IMR-90 (cell line): ENCODE measurements at regions not wholly inside any gene's neighbourhood (a gene's known extent, or its start where the extent isn't known, plus 50 kb on each side); places are given as distances from the start of the nearest gene placed in this dataset.

ENCODE experiments used
- ATAC-seq: fragments of 200-7000 bp; cut with Tn5 transposase; 2 replicates; pipeline ENCODE4 v1.9.1; 2020; ENCODE audit warnings: low read depth, mild to moderate bottlenecking, moderate library complexity
- BruUV-seq: library from RNA; stranded (reverse); fragments of 400-500 nt; replicated peaks from 2 replicates; lab custom pipeline; 2021; lab: Mats Ljungman, UMichigan
- CTCF ChIA-PET: fragments of 300-600 bp; formaldehyde crosslinking; extraction: SDS; loops from one replicate; lab custom pipeline; 2021; ENCODE audit warnings: antibody characterized with exemption; lab: Yijun Ruan, JAX
- POLR2A ChIA-PET: fragments of 300-600 bp; sonication (Branson Sonifier 250); formaldehyde crosslinking; loops from one replicate; lab custom pipeline; 2022; ENCODE audit warnings: antibody characterized with exemption; ENCODE audit not compliant: unreplicated experiment; lab: Charles Lee
- DNase-seq: peaks from one replicate; pipeline ENCODE4 v3.0.0; 2013
- H2AFZ ChIP-seq: replicated peaks from 2 replicates; pipeline ENCODE3; 2013; ENCODE audit warnings: low read length, mild to moderate bottlenecking; ENCODE audit not compliant: poor library complexity
- H2AK5ac ChIP-seq: 2 replicates; pipeline ENCODE4 v1.6.1; 2013; ENCODE audit warnings: low read depth, low read length, inconsistent platforms
- H2AK9ac ChIP-seq: replicated peaks from 2 replicates; pipeline ENCODE3; 2013; ENCODE audit warnings: mild to moderate bottlenecking, low read depth, low read length, moderate library complexity; ENCODE audit not compliant: poor library complexity
- H2BK120ac ChIP-seq: 2 replicates; pipeline ENCODE4 v1.6.1; 2013; ENCODE audit warnings: low read depth, low read length, inconsistent platforms
- H2BK15ac ChIP-seq: 3 replicates; pipeline ENCODE4 v1.6.1; 2013; ENCODE audit warnings: low read depth, low read length, inconsistent platforms
- H2BK20ac ChIP-seq: 2 replicates; pipeline ENCODE4 v1.6.1; 2013; ENCODE audit warnings: low read depth, mild to moderate bottlenecking, inconsistent platforms, low read length, moderate library complexity
- H2BK5ac ChIP-seq: 2 replicates; pipeline ENCODE4 v1.6.1; 2013; ENCODE audit warnings: mild to moderate bottlenecking, low read depth, low read length, inconsistent platforms; ENCODE audit not compliant: poor library complexity, severe bottlenecking
- H3K14ac ChIP-seq: replicated peaks from 2 replicates; pipeline ENCODE4 v1.6.1; 2013; ENCODE audit warnings: low read depth, low read length, inconsistent platforms
- H3K18ac ChIP-seq: 2 replicates; pipeline ENCODE4 v1.6.1; 2013; ENCODE audit warnings: low read depth, low read length, control low read depth
- H3K23ac ChIP-seq: 2 replicates; pipeline ENCODE4 v1.6.1; 2013; ENCODE audit warnings: low read depth, low read length, inconsistent platforms
- H3K27ac ChIP-seq: 2 replicates; pipeline ENCODE4 v1.5.1; 2013; ENCODE audit warnings: mild to moderate bottlenecking, control low read depth, low read length; ENCODE audit not compliant: insufficient read depth
- H3K27me3 ChIP-seq: 2 replicates; pipeline ENCODE4 v1.6.1; 2013; ENCODE audit warnings: low read length; ENCODE audit not compliant: control insufficient read depth, insufficient read depth
- H3K36me3 ChIP-seq: 2 replicates; pipeline ENCODE4 v1.6.1; 2013; ENCODE audit warnings: low read length, mixed read lengths; ENCODE audit not compliant: control insufficient read depth, insufficient read depth
- H3K4ac ChIP-seq: 2 replicates; pipeline ENCODE4 v1.6.1; 2013; ENCODE audit warnings: low read depth, low read length, inconsistent platforms
- H3K4me1 ChIP-seq: 2 replicates; pipeline ENCODE4 v1.6.1; 2013; ENCODE audit warnings: low read length, mixed read lengths; ENCODE audit not compliant: control insufficient read depth, insufficient read depth
- H3K4me2 ChIP-seq: 2 replicates; pipeline ENCODE4 v1.6.1; 2013; ENCODE audit warnings: low read depth, mild to moderate bottlenecking, control low read depth, low read length, moderate library complexity
- H3K4me3 ChIP-seq: 2 replicates; pipeline ENCODE4 v1.5.1; 2013; ENCODE audit warnings: low read depth, mild to moderate bottlenecking, control low read depth, low read length, moderate library complexity; ENCODE audit not compliant: insufficient read depth
- H3K56ac ChIP-seq: 2 replicates; pipeline ENCODE4 v1.6.1; 2013; ENCODE audit warnings: low read length, inconsistent platforms; ENCODE audit not compliant: insufficient read depth; ENCODE audit errors: extremely low read depth
- H3K79me1 ChIP-seq, 2 experiments: 2 replicates each; pipeline ENCODE4 v1.6.1; 2013; ENCODE audit warnings: low read length in 2 of 2, inconsistent platforms in 1 of 2, low read depth in 1 of 2
- H3K9ac ChIP-seq: 2 replicates; pipeline ENCODE4 v1.6.1; 2013; ENCODE audit warnings: low read depth, low read length, control low read depth
- H3K9me1 ChIP-seq: 2 replicates; pipeline ENCODE4 v1.6.1; 2013; ENCODE audit warnings: low read length, inconsistent platforms; ENCODE audit not compliant: insufficient read depth
- H3K9me3 ChIP-seq: 2 replicates; pipeline ENCODE4 v1.6.1; 2013; ENCODE audit warnings: low read length; ENCODE audit not compliant: control insufficient read depth, insufficient read depth
- H4K20me1 ChIP-seq: 2 replicates; pipeline ENCODE4 v1.6.1; 2013; ENCODE audit warnings: low read length, inconsistent platforms; ENCODE audit not compliant: insufficient read depth
- H4K5ac ChIP-seq: 2 replicates; pipeline ENCODE4 v1.6.1; 2013; ENCODE audit warnings: mild to moderate bottlenecking, low read depth, low read length, control low read depth
- H4K8ac ChIP-seq, 2 experiments: 2 replicates each; pipeline ENCODE4 v1.6.1; 2013; ENCODE audit warnings: low read depth in 2 of 2, low read length in 2 of 2, control low read depth in 1 of 2, inconsistent platforms in 1 of 2
- H4K91ac ChIP-seq: 2 replicates; pipeline ENCODE4 v1.6.1; 2013; ENCODE audit warnings: low read depth, low read length, inconsistent platforms; ENCODE audit not compliant: insufficient read depth
- BHLHE40 ChIP-seq: fragments of 150-350 bp; IDR thresholded peaks from 2 replicates; pipeline ENCODE4 v1.6.1; 2016; ENCODE audit warnings: mild to moderate bottlenecking, low read depth, low read length
- CEBPB ChIP-seq: IDR thresholded peaks from 2 replicates; pipeline ENCODE4 v1.6.1; 2012; ENCODE audit warnings: low read depth, low read length, improper control_type of control experiment
- CHD1 ChIP-seq: IDR thresholded peaks from 2 replicates; pipeline ENCODE4 v1.6.1; 2012; ENCODE audit warnings: low read depth, low read length, improper control_type of control experiment
- CTCF ChIP-seq: conservative IDR thresholded peaks from 2 replicates; pipeline ENCODE4 v1.5.1; 2012; ENCODE audit warnings: mild to moderate bottlenecking, low read depth, low read length, improper control_type of control experiment
- ELK1 ChIP-seq: fragments of 150-350 bp; IDR thresholded peaks from 2 replicates; pipeline ENCODE4 v1.6.1; 2016; ENCODE audit warnings: low read depth, mild to moderate bottlenecking, low read length, moderate library complexity, borderline replicate concordance
- FOS ChIP-seq: fragments of 150-350 bp; IDR thresholded peaks from 2 replicates; pipeline ENCODE4 v1.6.1; 2016; ENCODE audit warnings: low read depth, low read length
- MAFK ChIP-seq: IDR thresholded peaks from 2 replicates; pipeline ENCODE4 v1.6.1; 2012; ENCODE audit warnings: low read depth, low read length, improper control_type of control experiment
- MAZ ChIP-seq: IDR thresholded peaks from 2 replicates; pipeline ENCODE4 v1.6.1; 2012; ENCODE audit warnings: low read depth, mild to moderate bottlenecking, low read length, improper control_type of control experiment, moderate library complexity, borderline replicate concordance
- MXI1 ChIP-seq: IDR thresholded peaks from 2 replicates; pipeline ENCODE4 v1.6.1; 2012; ENCODE audit warnings: low read depth, mild to moderate bottlenecking, low read length, moderate library complexity, borderline replicate concordance
- NFE2L2 ChIP-seq: fragments of 150-350 bp; IDR thresholded peaks from 2 replicates; pipeline ENCODE4 v1.6.1; 2016; ENCODE audit warnings: low read depth, mild to moderate bottlenecking, low read length
- POLR2A ChIP-seq: IDR thresholded peaks from 2 replicates; pipeline ENCODE4 v1.6.1; 2012; ENCODE audit warnings: mild to moderate bottlenecking, low read depth, low read length
- RAD21 ChIP-seq: IDR thresholded peaks from 2 replicates; pipeline ENCODE4 v1.6.1; 2012; ENCODE audit warnings: low read length, improper control_type of control experiment
- RCOR1 ChIP-seq: IDR thresholded peaks from 2 replicates; pipeline ENCODE4 v1.6.1; 2012; ENCODE audit warnings: mild to moderate bottlenecking, low read length, improper control_type of control experiment; ENCODE audit not compliant: insufficient replicate concordance
- RFX5 ChIP-seq: IDR thresholded peaks from 2 replicates; pipeline ENCODE4 v1.8.0; 2012; ENCODE audit warnings: low read depth, mild to moderate bottlenecking, low read length, moderate library complexity
- SMC3 ChIP-seq: fragments of 150-350 bp; IDR thresholded peaks from 2 replicates; pipeline ENCODE4 v1.6.1; 2016; ENCODE audit warnings: low read depth, mild to moderate bottlenecking, antibody characterized with exemption, low read length, moderate library complexity
- USF2 ChIP-seq: fragments of 150-350 bp; IDR thresholded peaks from 2 replicates; pipeline ENCODE4 v1.6.1; 2017; ENCODE audit warnings: mild to moderate bottlenecking, antibody characterized with exemption, low read length, low read depth
- WGBS, 2 experiments: methylation state at CpG; one replicate each; pipeline versions ENCODE4 v1.1.5 to v1.1.7; 2013; ENCODE audit warnings: missing lambda C conversion rate in 2 of 2; ENCODE audit not compliant: insufficient read length in 1 of 2; ENCODE audit errors: extremely low coverage in 2 of 2; 5-methylcytosine and 5-hydroxymethylcytosine counted together
- dilution Hi-C: fragments of 300-500 bp; cut with HindIII; formaldehyde crosslinking; loops from one replicate; pipeline ENCODE4 v1.14.3; 2018; ENCODE audit warnings: low sequenced_read_pairs; ENCODE audit not compliant: unreplicated experiment
- in situ Hi-C: fragments of 300-500 bp; cut with MboI; formaldehyde crosslinking; loops from 3 replicates; pipeline ENCODE4 v1.14.3; 2019; ENCODE audit warnings: low sequenced_read_pairs, inconsistent platforms, mixed read lengths
- intact Hi-C: fragments of 100-400 bp; cut with micrococcal nuclease; formaldehyde crosslinking; loops from 2 replicates; pipeline ENCODE4 v1.10.0; 2022

GRCh38 chr13:99830931-99831330 is 140.6 kb downstream of the ZIC5 start:
- DNase-seq, result no peak
- Histone ChIP-seq H3K9me1 (no peaks in the 10 kb centered on the region), H3K4me2 (no peak overlapping the region), H3K36me3 (no peaks in the 10 kb centered on the region), H2BK5ac (no peak overlapping the region), H3K27me3 (no peaks in the 10 kb centered on the region; the same call in 1 of the 2 replicates), H4K20me1 (no peaks in the 10 kb centered on the region), H3K18ac (no peak overlapping the region), H2AK5ac (no peak overlapping the region), H3K4me1 (no peaks in the 10 kb centered on the region), H3K14ac (no peak overlapping the region), H2BK20ac (no peak overlapping the region), H2BK15ac (no peak overlapping the region), H3K4ac (no peak overlapping the region), H2AK9ac (no peak overlapping the region), H3K23ac (no peak overlapping the region), H2BK120ac (no peak overlapping the region), H3K27ac (no peak overlapping the region), H3K56ac (no peak overlapping the region), H4K5ac (no peak overlapping the region), H3K9ac (no peak overlapping the region), H3K79me1 (no peaks in the 10 kb centered on the region), H3K4me3 (no peak overlapping the region), H3K9me3 (no peaks in the 10 kb centered on the region), H4K8ac (no peak overlapping the region), H4K91ac (no peak overlapping the region), H2AFZ (no peak overlapping the region)
- TF ChIP-seq USF2 (no peak), NFE2L2 (no peak), POLR2A (no peak), RCOR1 (no peak), BHLHE40 (no peak), SMC3 (no peak), MAZ (no peak), ELK1 (no peak), FOS (no peak), CEBPB (no peak), MXI1 (no peak), CHD1 (no peak), RAD21 (no peak), MAFK (no peak), RFX5 (no peak), CTCF (no peak)
- no TSS peak for BruUV-seq
- intact Hi-C loops, result no loop called here
- dilution Hi-C loops, result no loop called here
- POLR2A ChIA-PET, result no interaction called here
- no peak for ATAC-seq
- in situ Hi-C loops, result no loop called here
- CTCF ChIA-PET, result no interaction called here
- WGBS, 2 experiments, result no CpG with 5 or more reads among the region's 3 CpGs
